ENCODE measurements at regions not wholly inside any gene's neighbourhood (a gene's known extent, or its start where the extent isn't known, plus 50 kb on each side); places are given as distances from the start of the nearest gene placed in this dataset.
A peak's percentile ranks its signal among the peaks of the same experiment; 100 is the strongest.

GRCh38 chr6:21381331-21381963 lies 212.1 kb upstream of the SOX4 start:
- intact Hi-C loops (cut with DNase I; ENCODE audit: low total_unique reads) = no loop called here
- H3K4me1 ChIP-seq = no peaks in the 10 kb centered on the region
- H3K27me3 ChIP-seq = no peaks in the 10 kb centered on the region
- no peak overlapping the region for H3K4me3 ChIP-seq
- WGBS, 5 donors = 43 to 66% (median 56%) methylated on average over 3 of the region's 3 CpGs
- no peaks in the 10 kb centered on the region for H3K9me3 ChIP-seq
- H3K27ac ChIP-seq = no peak overlapping the region
- H3K36me3 ChIP-seq = no peaks in the 10 kb centered on the region
- peak in 1 of 2 donors; percentile 78 for DNase-seq
- TF ChIP-seq EP300 (IDR thresholded peaks at IDR 0.05) = no peak
- TF ChIP-seq POLR2AphosphoS5 (IDR thresholded peaks at IDR 0.05) = no peak
- no peak for TF ChIP-seq POLR2A (IDR thresholded peaks at IDR 0.05)
- TF ChIP-seq CTCF (IDR thresholded peaks at IDR 0.05) = no peak

- no peaks in the 10 kb centered on the region for H3K4me1 ChIP-seq
- H3K27ac ChIP-seq = no peak overlapping the region
- H3K36me3 ChIP-seq = no peaks in the 10 kb centered on the region
- TF ChIP-seq CTCF (IDR thresholded peaks at IDR 0.05) (no peak), POLR2A (IDR thresholded peaks at IDR 0.05) (no peak), POLR2AphosphoS5 (IDR thresholded peaks at IDR 0.05) (no peak), EP300 (IDR thresholded peaks at IDR 0.05) (no peak)
- intact Hi-C loops (cut with DNase I; ENCODE audit: low total_unique reads) = no loop called here
- no peak overlapping the region for H3K4me3 ChIP-seq
- DNase-seq = no peak
- no peaks in the 10 kb centered on the region for H3K9me3 ChIP-seq
- WGBS, 5 donors = 86 to 92% (median 88%) methylated on average over 12 of the region's 12 CpGs
- H3K27me3 ChIP-seq = no peaks in the 10 kb centered on the region
These were observed 210.6 kb upstream of the SOX4 start for GRCh38 chr6:21382821-21383449.

- intact Hi-C loops (cut with DNase I; ENCODE audit: low total_unique reads) = no loop called here
- Histone ChIP-seq H3K27me3 (no peaks in the 10 kb centered on the region), H3K27ac (no peak overlapping the region), H3K4me3 (no peak overlapping the region), H3K4me1 (no peaks in the 10 kb centered on the region), H3K9me3 (no peaks in the 10 kb centered on the region), H3K36me3 (no peaks in the 10 kb centered on the region)
- no peak for TF ChIP-seq POLR2A (IDR thresholded peaks at IDR 0.05)
- no peak for TF ChIP-seq CTCF (IDR thresholded peaks at IDR 0.05)
- no peak for TF ChIP-seq EP300 (IDR thresholded peaks at IDR 0.05)
- TF ChIP-seq POLR2AphosphoS5 (IDR thresholded peaks at IDR 0.05) = no peak
- DNase-seq = no peak
- WGBS, 5 donors = 89 to 96% (median 92%) methylated on average over 17 of the region's 17 CpGs
These were observed 210.0 kb upstream of the SOX4 start for GRCh38 chr6:21383450-21384085.

GRCh38 chr6:21384216-21384615 lies 209.3 kb upstream of the SOX4 start:
- Histone ChIP-seq H3K27me3 (no peaks in the 10 kb centered on the region), H3K4me1 (no peaks in the 10 kb centered on the region), H3K36me3 (no peaks in the 10 kb centered on the region), H3K4me3 (no peak overlapping the region), H3K9me3 (no peaks in the 10 kb centered on the region), H3K27ac (no peak overlapping the region)
- DNase-seq = no peak
- intact Hi-C loops (cut with DNase I; ENCODE audit: low total_unique reads) = no loop called here
- TF ChIP-seq CTCF (IDR thresholded peaks at IDR 0.05) = no peak
- no peak for TF ChIP-seq EP300 (IDR thresholded peaks at IDR 0.05)
- no peak for TF ChIP-seq POLR2AphosphoS5 (IDR thresholded peaks at IDR 0.05)
- no peak for TF ChIP-seq POLR2A (IDR thresholded peaks at IDR 0.05)
- 48 to 74% (median 67%) methylated on average over 8 of the region's 8 CpGs for WGBS, 5 donors
